Astrocyte (in vitro differentiated cells and primary cell): ENCODE measurements at regions not wholly inside any gene's neighbourhood (a gene's known extent, or its start where the extent isn't known, plus 50 kb on each side); places are given as distances from the start of the nearest gene placed in this dataset.

Experiments used
- DNase-seq: peaks from one replicate; pipeline ENCODE4 v3.0.0-alpha.2; 2010; ENCODE audit warnings: low read depth
- FAIRE-seq: peaks from 2 replicates; lab custom pipeline; 2011; peaks lifted over from hg19 to GRCh38; lab: Jason Lieb, UNC
- H2AFZ ChIP-seq: 2 replicates; pipeline ENCODE4 v1.6.0; 2012; ENCODE audit warnings: low read depth, low read length, inconsistent platforms
- H3K27ac ChIP-seq: 2 replicates; pipeline ENCODE4 v1.5.1; 2011; ENCODE audit warnings: low read depth, low read length, inconsistent platforms
- H3K27me3 ChIP-seq: 2 replicates; pipeline ENCODE4 v1.6.0; 2011; ENCODE audit warnings: low read length, inconsistent platforms; ENCODE audit not compliant: insufficient read depth
- H3K36me3 ChIP-seq: 2 replicates; pipeline ENCODE4 v1.5.1; 2011; ENCODE audit warnings: low read length, inconsistent platforms; ENCODE audit not compliant: insufficient read depth
- H3K4me1 ChIP-seq: 2 replicates; pipeline ENCODE4 v1.5.1; 2011; ENCODE audit warnings: low read length, inconsistent platforms; ENCODE audit not compliant: insufficient read depth
- H3K4me2 ChIP-seq: 2 replicates; pipeline ENCODE4 v1.6.0; 2012; ENCODE audit warnings: low read length, inconsistent platforms
- H3K4me3 ChIP-seq: 2 replicates; pipeline ENCODE4 v1.5.1; 2011; ENCODE audit warnings: low read depth, mild to moderate bottlenecking, low read length, inconsistent platforms; ENCODE audit not compliant: insufficient read depth
- H3K79me2 ChIP-seq: 2 replicates; pipeline ENCODE4 v1.6.0; 2012; ENCODE audit warnings: mild to moderate bottlenecking, low read length, inconsistent platforms; ENCODE audit not compliant: insufficient read depth
- H3K9ac ChIP-seq: 2 replicates; pipeline ENCODE4 v1.6.0; 2012; ENCODE audit warnings: mild to moderate bottlenecking, low read length, inconsistent platforms
- H3K9me3 ChIP-seq: 2 replicates; pipeline ENCODE4 v1.5.1; 2012; ENCODE audit warnings: low read depth, mild to moderate bottlenecking, low read length, inconsistent platforms; ENCODE audit not compliant: insufficient read depth
- H4K20me1 ChIP-seq: 2 replicates; pipeline ENCODE4 v1.6.0; 2012; ENCODE audit warnings: low read length, inconsistent platforms; ENCODE audit not compliant: insufficient read depth
- H3K27ac Mint-ChIP-seq: one replicate; pipeline ENCODE4 v1.8.0; 2021; ENCODE audit warnings: mild to moderate bottlenecking, mixed read lengths; ENCODE audit not compliant: unreplicated experiment
- H3K27me3 Mint-ChIP-seq: one replicate; pipeline ENCODE4 v1.8.0; 2021; ENCODE audit warnings: low read depth, mixed read lengths; ENCODE audit not compliant: unreplicated experiment
- H3K36me3 Mint-ChIP-seq: one replicate; pipeline ENCODE4 v1.8.0; 2021; ENCODE audit warnings: low read depth, mixed read lengths; ENCODE audit not compliant: unreplicated experiment
- H3K4me1 Mint-ChIP-seq: one replicate; pipeline ENCODE4 v1.8.0; 2021; ENCODE audit warnings: low read depth, mixed read lengths; ENCODE audit not compliant: unreplicated experiment
- H3K4me3 Mint-ChIP-seq: one replicate; pipeline ENCODE4 v1.8.0; 2021; ENCODE audit warnings: mild to moderate bottlenecking, moderate library complexity, mixed read lengths; ENCODE audit not compliant: unreplicated experiment
- H3K9me3 Mint-ChIP-seq: one replicate; pipeline ENCODE4 v1.8.0; 2021; ENCODE audit warnings: mild to moderate bottlenecking, mixed read lengths; ENCODE audit not compliant: unreplicated experiment
- CTCF ChIP-seq: IDR thresholded peaks from 2 replicates; pipeline ENCODE4 v1.5.1; 2011; ENCODE audit warnings: low read depth, mild to moderate bottlenecking, inconsistent platforms, low read length, moderate library complexity; ENCODE audit not compliant: insufficient read depth
- EZH2 ChIP-seq: IDR thresholded peaks from 2 replicates; pipeline ENCODE4 v1.6.1; 2012; ENCODE audit warnings: mild to moderate bottlenecking, low read length, inconsistent platforms; ENCODE audit not compliant: insufficient read depth

GRCh38 chr5:8952147-8952546, 593.7 kb downstream of the SEMA5A start:
- DNase-seq (no peak), FAIRE-seq (no peak)
- Mint-ChIP-seq H3K36me3 (no peaks in the 10 kb centered on the region), H3K9me3 (no peaks in the 10 kb centered on the region), H3K27ac (no peak overlapping the region), H3K4me1 (no peaks in the 10 kb centered on the region), H3K4me3 (no peak overlapping the region), H3K27me3 (no peaks in the 10 kb centered on the region)
- Histone ChIP-seq H3K9ac (no peak overlapping the region), H2AFZ (no peak overlapping the region), H3K36me3 (no peaks in the 10 kb centered on the region), H4K20me1 (no peaks in the 10 kb centered on the region), H3K27ac (no peak overlapping the region), H3K27me3 (no peaks in the 10 kb centered on the region), H3K4me3 (no peak overlapping the region), H3K4me1 (no peaks in the 10 kb centered on the region), H3K79me2 (no peaks in the 10 kb centered on the region), H3K9me3 (no peaks in the 10 kb centered on the region), H3K4me2 (no peak overlapping the region)
- TF ChIP-seq CTCF (no peak), EZH2 (no peak)

- no peak for TF ChIP-seq CTCF
- TF ChIP-seq EZH2: no peak
These were observed 592.9 kb downstream of the SEMA5A start for GRCh38 chr5:8953016-8953415.

DNA sequence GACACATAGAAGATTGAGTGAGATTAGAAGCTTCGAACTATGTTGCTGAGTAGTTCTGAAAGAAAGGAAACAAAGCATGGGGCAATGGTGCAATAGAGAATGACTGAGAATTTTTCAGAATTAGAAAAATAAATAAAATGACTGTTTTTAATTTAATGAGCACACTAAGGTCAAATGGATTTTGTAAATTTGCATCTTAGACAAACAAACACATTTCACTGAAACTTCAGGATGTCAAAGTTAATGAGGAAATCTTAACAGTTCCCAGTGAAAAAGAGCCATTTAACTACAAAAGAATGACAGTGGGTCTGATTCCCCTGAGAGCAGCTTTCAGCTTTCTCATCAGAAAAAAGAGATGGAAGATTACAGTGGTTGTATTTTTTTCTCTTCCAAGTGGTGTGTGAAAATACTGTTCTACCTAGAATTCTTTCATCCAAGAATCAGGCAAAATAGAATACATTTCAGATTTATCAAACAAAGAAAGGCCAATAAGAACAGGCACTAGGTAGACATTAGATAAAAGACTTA, 591.9 kb downstream of the SEMA5A start:
- no peaks in the 10 kb centered on the region for H3K27me3 Mint-ChIP-seq
- no peaks in the 10 kb centered on the region for H3K79me2 ChIP-seq
- no peaks in the 10 kb centered on the region for H3K4me1 ChIP-seq
- H3K27ac ChIP-seq: no peak overlapping the region
- no peaks in the 10 kb centered on the region for H3K9me3 Mint-ChIP-seq
- H4K20me1 ChIP-seq: no peaks in the 10 kb centered on the region
- no peaks in the 10 kb centered on the region for H3K36me3 Mint-ChIP-seq
- no peaks in the 10 kb centered on the region for H3K9me3 ChIP-seq
- no peak for TF ChIP-seq EZH2
- TF ChIP-seq CTCF: no peak
- no peak overlapping the region for H3K4me3 ChIP-seq
- no peak overlapping the region for H3K4me3 Mint-ChIP-seq
- FAIRE-seq (no peak), DNase-seq (no peak)
- no peak overlapping the region for H3K27ac Mint-ChIP-seq
- H3K4me2 ChIP-seq: no peak overlapping the region
- H3K4me1 Mint-ChIP-seq: no peaks in the 10 kb centered on the region
- no peaks in the 10 kb centered on the region for H3K27me3 ChIP-seq
- no peak overlapping the region for H3K9ac ChIP-seq
- no peak overlapping the region for H2AFZ ChIP-seq
- H3K36me3 ChIP-seq: no peaks in the 10 kb centered on the region

More at GRCh38 chr5:8953016-8953415, 592.9 kb downstream of the SEMA5A start:
- no peak overlapping the region for H3K27ac Mint-ChIP-seq
- H4K20me1 ChIP-seq: no peaks in the 10 kb centered on the region
- no peak overlapping the region for H3K4me3 Mint-ChIP-seq
- H3K36me3 ChIP-seq: no peaks in the 10 kb centered on the region
- no peaks in the 10 kb centered on the region for H3K4me1 ChIP-seq
- H3K9me3 ChIP-seq: no peaks in the 10 kb centered on the region
- no peaks in the 10 kb centered on the region for H3K79me2 ChIP-seq
- H3K27ac ChIP-seq: no peak overlapping the region
- DNase-seq (no peak), FAIRE-seq (no peak)
- H2AFZ ChIP-seq: no peak overlapping the region
- no peak overlapping the region for H3K9ac ChIP-seq
- no peaks in the 10 kb centered on the region for H3K27me3 Mint-ChIP-seq
- no peaks in the 10 kb centered on the region for H3K36me3 Mint-ChIP-seq
- H3K9me3 Mint-ChIP-seq: no peaks in the 10 kb centered on the region
- H3K27me3 ChIP-seq: no peaks in the 10 kb centered on the region
- H3K4me2 ChIP-seq: no peak overlapping the region
- H3K4me1 Mint-ChIP-seq: no peaks in the 10 kb centered on the region
- H3K4me3 ChIP-seq: no peak overlapping the region
